ENCODE measurements at regions not wholly inside any gene's neighbourhood (a gene's known extent, or its start where the extent isn't known, plus 50 kb on each side); places are given as distances from the start of the nearest gene placed in this dataset.

- WGBS (ENCODE audit: low lambda C conversion rate, missing lambda C conversion rate) = 67% methylated on average over 4 of the region's 4 CpGs
- Histone ChIP-seq H3K4me3 (no peak overlapping the region), H3K27ac (no peak overlapping the region), H3K4me1 (ENCODE audit: insufficient read depth) (no peaks in the 10 kb centered on the region), H3K4me2 (no peak overlapping the region), H2AFZ (no peak overlapping the region), H3K9me3 (ENCODE audit: low read depth) (no peaks in the 10 kb centered on the region), H3K36me3 (replicated peaks; ENCODE audit: insufficient read depth, low read depth) (no peaks in the 10 kb centered on the region), H3K79me2 (no peaks in the 10 kb centered on the region), H3K9me2 (replicated peaks; ENCODE audit: insufficient read depth) (no peaks in the 10 kb centered on the region), H3K27me3 (no peaks in the 10 kb centered on the region), H4K20me1 (ENCODE audit: insufficient read depth, poor library complexity, severe bottlenecking) (no peaks in the 10 kb centered on the region)
- TF ChIP-seq EZH2 (IDR thresholded peaks at IDR 0.05; ENCODE audit: borderline replicate concordance) (no peak), CTCF (IDR thresholded peaks at IDR 0.05; ENCODE audit: poor library complexity) (no peak), EZH2phosphoT487 (IDR thresholded peaks at IDR 0.05; ENCODE audit: low read depth, severe bottlenecking, unreplicated experiment) (no peak)
- no peak for DNase-seq (ENCODE audit: low spot score)
These were observed 66.1 kb upstream of the PRB2 start for GRCh38 chr12:11461433-11461832.

- no peak for TF ChIP-seq EZH2phosphoT487 (IDR thresholded peaks at IDR 0.05; ENCODE audit: low read depth, severe bottlenecking, unreplicated experiment)
- TF ChIP-seq CTCF (IDR thresholded peaks at IDR 0.05; ENCODE audit: poor library complexity) = no peak
- TF ChIP-seq EZH2 (IDR thresholded peaks at IDR 0.05; ENCODE audit: borderline replicate concordance) = no peak
- H3K27me3 ChIP-seq = no peaks in the 10 kb centered on the region
- 37% methylated on average over 1 of the region's 1 CpG for WGBS (ENCODE audit: low lambda C conversion rate, missing lambda C conversion rate)
- no peaks in the 10 kb centered on the region for H3K36me3 ChIP-seq (replicated peaks; ENCODE audit: insufficient read depth, low read depth)
- DNase-seq (ENCODE audit: low spot score) = no peak
- H3K79me2 ChIP-seq = no peaks in the 10 kb centered on the region
- H2AFZ ChIP-seq = no peak overlapping the region
- H3K4me1 ChIP-seq (ENCODE audit: insufficient read depth) = peaks cover 3% of the 10 kb centered on the region
- no peaks in the 10 kb centered on the region for H4K20me1 ChIP-seq (ENCODE audit: insufficient read depth, poor library complexity, severe bottlenecking)
- H3K4me3 ChIP-seq = no peak overlapping the region
- no peaks in the 10 kb centered on the region for H3K9me3 ChIP-seq (ENCODE audit: low read depth)
- H3K9me2 ChIP-seq (replicated peaks; ENCODE audit: insufficient read depth) = no peaks in the 10 kb centered on the region
- no peak overlapping the region for H3K27ac ChIP-seq
- no peak overlapping the region for H3K4me2 ChIP-seq
These were observed 81.7 kb upstream of the PRB2 start for GRCh38 chr12:11477110-11477509.

GRCh38 chr12:11482955-11483354, 87.6 kb upstream of the PRB2 start:
- WGBS (ENCODE audit: low lambda C conversion rate, missing lambda C conversion rate) = 62% methylated on average over 2 of the region's 2 CpGs
- DNase-seq (ENCODE audit: low spot score) = no peak
- Histone ChIP-seq H3K36me3 (replicated peaks; ENCODE audit: insufficient read depth, low read depth) (no peaks in the 10 kb centered on the region), H3K9me2 (replicated peaks; ENCODE audit: insufficient read depth) (no peaks in the 10 kb centered on the region), H3K27ac (no peak overlapping the region), H3K9me3 (ENCODE audit: low read depth) (no peaks in the 10 kb centered on the region), H2AFZ (no peak overlapping the region), H3K4me3 (no peak overlapping the region), H3K27me3 (peaks cover under 1% of the 10 kb centered on the region), H4K20me1 (ENCODE audit: insufficient read depth, poor library complexity, severe bottlenecking) (no peaks in the 10 kb centered on the region), H3K4me1 (ENCODE audit: insufficient read depth) (no peaks in the 10 kb centered on the region), H3K79me2 (no peaks in the 10 kb centered on the region), H3K4me2 (no peak overlapping the region)
- TF ChIP-seq EZH2 (IDR thresholded peaks at IDR 0.05; ENCODE audit: borderline replicate concordance) = no peak
- TF ChIP-seq EZH2phosphoT487 (IDR thresholded peaks at IDR 0.05; ENCODE audit: low read depth, severe bottlenecking, unreplicated experiment) = no peak
- TF ChIP-seq CTCF (IDR thresholded peaks at IDR 0.05; ENCODE audit: poor library complexity) = no peak
